ENCODE measurements at regions not wholly inside any gene's neighbourhood (a gene's known extent, or its start where the extent isn't known, plus 50 kb on each side); places are given as distances from the start of the nearest gene placed in this dataset.

DNA sequence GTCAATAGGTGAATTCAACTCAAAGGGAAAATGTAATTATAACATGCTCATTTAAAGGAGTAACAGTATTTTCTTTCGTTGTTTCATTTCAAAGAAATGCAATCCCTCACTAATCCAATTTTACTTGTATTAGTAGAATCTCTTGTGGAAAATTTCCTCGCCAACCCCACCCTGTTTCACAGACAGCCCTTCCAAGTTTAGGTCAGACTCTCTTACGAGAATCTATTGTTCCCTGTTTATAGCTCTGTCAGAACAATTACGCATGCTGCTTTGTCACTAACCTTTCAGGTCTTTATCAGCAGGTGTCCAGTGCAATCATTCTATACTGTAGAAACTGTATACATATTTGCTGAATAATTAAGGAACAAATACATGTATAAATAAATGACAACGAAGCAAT is 657.8 kb upstream of the LINC00305 start:
- Histone ChIP-seq H3K9me3 (ENCODE audit: insufficient read depth, low read length) (no peaks in the 10 kb centered on the region), H3K4me2 (ENCODE audit: low read depth, low read length, poor library complexity, severe bottlenecking) (no peak overlapping the region), H4K20me1 (ENCODE audit: low read depth, low read length) (no peaks in the 10 kb centered on the region)

DNA sequence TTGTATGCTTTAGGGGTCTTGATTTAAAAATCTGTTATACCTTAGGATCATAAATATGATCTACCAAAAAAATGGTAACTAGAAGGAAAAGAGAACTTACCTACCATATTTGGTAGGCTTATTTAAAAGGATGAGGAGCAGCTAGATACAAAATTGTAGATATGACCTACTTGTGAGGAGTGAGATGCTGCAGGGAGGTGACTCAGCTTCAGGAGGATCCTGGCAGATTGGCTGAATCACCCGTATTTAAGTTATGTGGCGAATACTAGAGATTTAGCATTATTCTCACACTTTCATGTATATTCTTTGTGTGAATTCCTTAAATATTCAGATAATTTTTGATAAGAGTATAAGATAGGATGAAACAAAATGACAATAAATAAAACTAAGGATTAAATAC is 657.3 kb upstream of the LINC00305 start:
- H3K36me3 ChIP-seq (ENCODE audit: low read length) = no peaks in the 10 kb centered on the region
- no peaks in the 10 kb centered on the region for H4K20me1 ChIP-seq (ENCODE audit: low read depth, low read length)
- H2AFZ ChIP-seq (ENCODE audit: low read depth, low read length, severe bottlenecking) = no peak overlapping the region
- H3K27me3 ChIP-seq (ENCODE audit: low read length) = no peaks in the 10 kb centered on the region
- no peak for TF ChIP-seq EZH2phosphoT487 (conservative IDR thresholded peaks at IDR 0.05; ENCODE audit: low read length)
- TF ChIP-seq, protein P1, sequence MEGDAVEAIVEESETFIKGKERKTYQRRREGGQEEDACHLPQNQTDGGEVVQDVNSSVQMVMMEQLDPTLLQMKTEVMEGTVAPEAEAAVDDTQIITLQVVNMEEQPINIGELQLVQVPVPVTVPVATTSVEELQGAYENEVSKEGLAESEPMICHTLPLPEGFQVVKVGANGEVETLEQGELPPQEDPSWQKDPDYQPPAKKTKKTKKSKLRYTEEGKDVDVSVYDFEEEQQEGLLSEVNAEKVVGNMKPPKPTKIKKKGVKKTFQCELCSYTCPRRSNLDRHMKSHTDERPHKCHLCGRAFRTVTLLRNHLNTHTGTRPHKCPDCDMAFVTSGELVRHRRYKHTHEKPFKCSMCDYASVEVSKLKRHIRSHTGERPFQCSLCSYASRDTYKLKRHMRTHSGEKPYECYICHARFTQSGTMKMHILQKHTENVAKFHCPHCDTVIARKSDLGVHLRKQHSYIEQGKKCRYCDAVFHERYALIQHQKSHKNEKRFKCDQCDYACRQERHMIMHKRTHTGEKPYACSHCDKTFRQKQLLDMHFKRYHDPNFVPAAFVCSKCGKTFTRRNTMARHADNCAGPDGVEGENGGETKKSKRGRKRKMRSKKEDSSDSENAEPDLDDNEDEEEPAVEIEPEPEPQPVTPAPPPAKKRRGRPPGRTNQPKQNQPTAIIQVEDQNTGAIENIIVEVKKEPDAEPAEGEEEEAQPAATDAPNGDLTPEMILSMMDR (IDR thresholded peaks at IDR 0.05; ENCODE audit: insufficient read depth, low read length, poor library complexity, severe bottlenecking) = no peak
- no peak overlapping the region for H3K4me2 ChIP-seq (ENCODE audit: low read depth, low read length, poor library complexity, severe bottlenecking)
- H3K27ac ChIP-seq (ENCODE audit: low read depth, low read length) = no peak overlapping the region
- no peaks in the 10 kb centered on the region for H3K79me2 ChIP-seq (ENCODE audit: insufficient read depth, low read length)
- no peaks in the 10 kb centered on the region for H3K9me2 ChIP-seq (replicated peaks; ENCODE audit: insufficient read depth, low read length)
- no peak overlapping the region for H3K4me3 ChIP-seq (ENCODE audit: insufficient read depth, low read length, poor library complexity, severe bottlenecking)
- no peak overlapping the region for H3K9ac ChIP-seq (ENCODE audit: low read length)
- no peaks in the 10 kb centered on the region for H3K9me3 ChIP-seq (ENCODE audit: insufficient read depth, low read length)
- H3F3A ChIP-seq (ENCODE audit: insufficient read depth) = no peaks in the 10 kb centered on the region

More for the DNA sequence above, 657.8 kb upstream of the LINC00305 start:
- Histone ChIP-seq H3K79me2 (ENCODE audit: insufficient read depth, low read length) (no peaks in the 10 kb centered on the region), H2AFZ (ENCODE audit: low read depth, low read length, severe bottlenecking) (no peak overlapping the region), H3K36me3 (ENCODE audit: low read length) (no peaks in the 10 kb centered on the region), H3F3A (ENCODE audit: insufficient read depth) (no peaks in the 10 kb centered on the region), H3K27ac (ENCODE audit: low read depth, low read length) (no peak overlapping the region), H3K9me2 (replicated peaks; ENCODE audit: insufficient read depth, low read length) (no peaks in the 10 kb centered on the region), H3K4me3 (ENCODE audit: insufficient read depth, low read length, poor library complexity, severe bottlenecking) (no peak overlapping the region), H3K9ac (ENCODE audit: low read length) (no peak overlapping the region), H3K27me3 (ENCODE audit: low read length) (no peaks in the 10 kb centered on the region)
- TF ChIP-seq, protein P1 (IDR thresholded peaks at IDR 0.05; ENCODE audit: insufficient read depth, low read length, poor library complexity, severe bottlenecking) = no peak
- TF ChIP-seq EZH2phosphoT487 (conservative IDR thresholded peaks at IDR 0.05; ENCODE audit: low read length) = no peak

DNA sequence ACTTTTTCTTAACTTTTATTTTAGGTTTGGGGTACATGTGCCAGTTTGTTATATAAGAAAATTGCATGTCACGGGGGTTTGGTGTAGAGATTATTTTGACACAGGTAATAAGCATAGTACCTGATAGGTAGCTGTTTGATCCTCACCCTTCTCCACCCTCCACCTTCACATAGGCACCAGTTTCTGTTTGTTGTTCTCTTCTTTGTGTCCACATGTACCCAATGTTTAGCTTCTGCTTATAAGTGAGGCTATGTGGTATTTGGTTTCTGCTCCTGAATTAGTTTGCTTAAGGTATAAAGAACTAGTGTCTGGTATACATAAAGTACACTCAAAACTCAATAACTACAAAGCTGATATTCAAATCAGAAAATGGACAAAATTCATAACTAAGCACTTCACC is 654.6 kb upstream of the LINC00305 start:
- Histone ChIP-seq H3K79me2 (ENCODE audit: insufficient read depth, low read length) (no peaks in the 10 kb centered on the region), H3K27me3 (ENCODE audit: low read length) (no peaks in the 10 kb centered on the region), H3K27ac (ENCODE audit: low read depth, low read length) (no peak overlapping the region), H3K9ac (ENCODE audit: low read length) (no peak overlapping the region), H3K9me3 (ENCODE audit: insufficient read depth, low read length) (no peaks in the 10 kb centered on the region), H3K9me2 (replicated peaks; ENCODE audit: insufficient read depth, low read length) (no peaks in the 10 kb centered on the region), H3K4me3 (ENCODE audit: insufficient read depth, low read length, poor library complexity, severe bottlenecking) (no peak overlapping the region), H4K20me1 (ENCODE audit: low read depth, low read length) (no peaks in the 10 kb centered on the region), H3K36me3 (ENCODE audit: low read length) (no peaks in the 10 kb centered on the region), H2AFZ (ENCODE audit: low read depth, low read length, severe bottlenecking) (no peak overlapping the region), H3K4me2 (ENCODE audit: low read depth, low read length, poor library complexity, severe bottlenecking) (no peak overlapping the region), H3F3A (ENCODE audit: insufficient read depth) (no peaks in the 10 kb centered on the region)
- no peak for TF ChIP-seq EZH2phosphoT487 (conservative IDR thresholded peaks at IDR 0.05; ENCODE audit: low read length)
- TF ChIP-seq, protein P1 (IDR thresholded peaks at IDR 0.05; ENCODE audit: insufficient read depth, low read length, poor library complexity, severe bottlenecking) = no peak

Data from SU-DHL-6 (cell line).